Caco-2 (cell line): ENCODE measurements at regions not wholly inside any gene's neighbourhood (a gene's known extent, or its start where the extent isn't known, plus 50 kb on each side); places are given as distances from the start of the nearest gene placed in this dataset.

ENCODE experiments used
- BruUV-seq: library from RNA; stranded (reverse); fragments of 400-500 nt; replicated peaks from 2 replicates; lab custom pipeline; 2021; lab: Mats Ljungman, UMichigan
- CTCF ChIA-PET: fragments of 300-600 bp; sonication (Branson Sonifier 250); formaldehyde crosslinking; loops from one replicate; lab custom pipeline; 2022; ENCODE audit warnings: antibody characterized with exemption; lab: Charles Lee
- POLR2A ChIA-PET: fragments of 300-600 bp; sonication (Branson Sonifier 250); formaldehyde crosslinking; loops from one replicate; lab custom pipeline; 2022; ENCODE audit warnings: antibody characterized with exemption; lab: Charles Lee
- DNase-seq, 2 experiments: peaks; one replicate each; pipeline versions ENCODE4 v3.0.0 to v3.0.0-alpha.2; 2020 to 2022
- H3K27me3 ChIP-seq: replicated peaks from 2 replicates; pipeline ENCODE4 v1.6.0; 2011; ENCODE audit warnings: low read length; ENCODE audit not compliant: control insufficient read depth, insufficient read depth
- H3K36me3 ChIP-seq: 2 replicates; pipeline ENCODE4 v1.5.1; 2011; ENCODE audit warnings: low read length; ENCODE audit not compliant: control insufficient read depth, insufficient read depth
- H3K4me1 ChIP-seq: fragments of 250-450 bp; sonication (Bioruptor Pico); 2 replicates; pipeline ENCODE4 v1.5.1; 2020; ENCODE audit warnings: mild to moderate bottlenecking
- H3K4me3 ChIP-seq: 2 replicates; pipeline ENCODE4 v1.5.1; 2011; ENCODE audit warnings: low read depth, mild to moderate bottlenecking, control low read depth, low read length
- H3K9me3 ChIP-seq: fragments of 250-450 bp; sonication (Bioruptor Pico); 2 replicates; pipeline ENCODE4 v1.5.1; 2020; ENCODE audit warnings: mild to moderate bottlenecking, moderate library complexity
- H3K27ac Mint-ChIP-seq: one replicate; pipeline ENCODE4 v1.8.0; 2022; ENCODE audit warnings: mixed read lengths; ENCODE audit not compliant: unreplicated experiment
- H3K27me3 Mint-ChIP-seq: one replicate; pipeline ENCODE4 v1.8.0; 2022; ENCODE audit warnings: mixed read lengths; ENCODE audit not compliant: insufficient read depth, unreplicated experiment
- H3K36me3 Mint-ChIP-seq: one replicate; pipeline ENCODE4 v1.8.0; 2022; ENCODE audit warnings: mild to moderate bottlenecking, mixed read lengths; ENCODE audit not compliant: insufficient read depth, unreplicated experiment
- H3K4me1 Mint-ChIP-seq: one replicate; pipeline ENCODE4 v1.8.0; 2022; ENCODE audit warnings: low read depth, mixed read lengths; ENCODE audit not compliant: unreplicated experiment
- H3K4me3 Mint-ChIP-seq: one replicate; pipeline ENCODE4 v1.8.0; 2022; ENCODE audit warnings: mild to moderate bottlenecking, moderate library complexity, mixed read lengths; ENCODE audit not compliant: unreplicated experiment
- H3K9me3 Mint-ChIP-seq: one replicate; pipeline ENCODE4 v1.8.0; 2022; ENCODE audit warnings: mixed read lengths; ENCODE audit not compliant: unreplicated experiment
- CTCF ChIP-seq, 2 experiments: fragments of 200-600 bp in 1 of 2; IDR thresholded peaks; 1 replicate in 1 of 2; 2 replicates in 1 of 2; pipeline versions ENCODE4 v1.5.1 to v1.8.0; 2011 to 2022; ENCODE audit warnings: antibody characterized with exemption in 1 of 2, control low read depth in 1 of 2, inconsistent platforms in 1 of 2, low read depth in 1 of 2, low read length in 1 of 2, mild to moderate bottlenecking in 1 of 2, moderate library complexity in 1 of 2; ENCODE audit not compliant: insufficient read depth in 1 of 2, severe bottlenecking in 1 of 2, unreplicated experiment in 1 of 2
- intact Hi-C: fragments of 100-400 bp; cut with micrococcal nuclease; formaldehyde crosslinking; loops from one replicate; pipeline ENCODE4 v1.10.0; 2022; ENCODE audit not compliant: unreplicated experiment

GRCh38 chr4:124890522-124890921 lies 178.0 kb upstream of the ANKRD50 start:
- no peaks in the 10 kb centered on the region for H3K9me3 Mint-ChIP-seq
- Histone ChIP-seq H3K4me3 (no peak overlapping the region), H3K27me3 (no peaks in the 10 kb centered on the region), H3K4me1 (no peaks in the 10 kb centered on the region), H3K36me3 (no peaks in the 10 kb centered on the region), H3K9me3 (no peaks in the 10 kb centered on the region)
- H3K4me1 Mint-ChIP-seq: no peaks in the 10 kb centered on the region
- TF ChIP-seq CTCF (IDR thresholded peaks at IDR 0.05; ENCODE audit: insufficient read depth in 1 of 2, low read depth in 1 of 2, low read length in 1 of 2, severe bottlenecking in 1 of 2, unreplicated experiment in 1 of 2): no peak
- no peak overlapping the region for H3K27ac Mint-ChIP-seq
- H3K4me3 Mint-ChIP-seq: no peak overlapping the region
- no peaks in the 10 kb centered on the region for H3K36me3 Mint-ChIP-seq
- BruUV-seq: no TSS peak
- ChIA-PET CTCF (no interaction called here), POLR2A (no interaction called here)
- H3K27me3 Mint-ChIP-seq: no peaks in the 10 kb centered on the region
- no peak for DNase-seq
- intact Hi-C loops: no loop called here

GRCh38 chr4:124887739-124888138 lies 175.2 kb upstream of the ANKRD50 start:
- intact Hi-C loops: no loop called here
- Histone ChIP-seq H3K36me3 (no peaks in the 10 kb centered on the region), H3K4me3 (no peak overlapping the region), H3K9me3 (no peaks in the 10 kb centered on the region), H3K27me3 (no peaks in the 10 kb centered on the region), H3K4me1 (no peaks in the 10 kb centered on the region)
- POLR2A ChIA-PET: no interaction called here
- Mint-ChIP-seq H3K4me1 (no peaks in the 10 kb centered on the region), H3K27ac (no peak overlapping the region), H3K9me3 (no peaks in the 10 kb centered on the region), H3K27me3 (no peaks in the 10 kb centered on the region), H3K4me3 (no peak overlapping the region), H3K36me3 (no peaks in the 10 kb centered on the region)
- CTCF ChIA-PET: no interaction called here
- no peak for DNase-seq
- no TSS peak for BruUV-seq
- no peak for TF ChIP-seq CTCF (IDR thresholded peaks at IDR 0.05; ENCODE audit: insufficient read depth in 1 of 2, low read depth in 1 of 2, low read length in 1 of 2, severe bottlenecking in 1 of 2, unreplicated experiment in 1 of 2)

- CTCF ChIA-PET: no interaction called here
- POLR2A ChIA-PET: no interaction called here
- H3K4me3 ChIP-seq: no peak overlapping the region
- TF ChIP-seq CTCF (IDR thresholded peaks at IDR 0.05; ENCODE audit: insufficient read depth in 1 of 2, low read depth in 1 of 2, low read length in 1 of 2, severe bottlenecking in 1 of 2, unreplicated experiment in 1 of 2): no peak
- H3K36me3 ChIP-seq: no peaks in the 10 kb centered on the region
- Mint-ChIP-seq H3K4me3 (no peak overlapping the region), H3K27me3 (no peaks in the 10 kb centered on the region), H3K9me3 (no peaks in the 10 kb centered on the region), H3K27ac (no peak overlapping the region), H3K4me1 (no peaks in the 10 kb centered on the region), H3K36me3 (no peaks in the 10 kb centered on the region)
- BruUV-seq: no TSS peak
- no peaks in the 10 kb centered on the region for H3K9me3 ChIP-seq
- intact Hi-C loops: no loop called here
- no peaks in the 10 kb centered on the region for H3K27me3 ChIP-seq
- no peak for DNase-seq
- no peaks in the 10 kb centered on the region for H3K4me1 ChIP-seq
Observed at GRCh38 chr4:124884316-124884715, 171.8 kb upstream of the ANKRD50 start.
